GM19467 (cell line): ENCODE measurements at regions not wholly inside any gene's neighbourhood (a gene's known extent, or its start where the extent isn't known, plus 50 kb on each side); places are given as distances from the start of the nearest gene placed in this dataset.

Experiments used
- ATAC-seq: cut with Tn5 transposase; IDR thresholded peaks from one replicate; pipeline ENCODE4 v1.9.1; 2021; ENCODE audit warnings: mild to moderate bottlenecking, moderate library complexity; ENCODE audit not compliant: unreplicated experiment

DNA sequence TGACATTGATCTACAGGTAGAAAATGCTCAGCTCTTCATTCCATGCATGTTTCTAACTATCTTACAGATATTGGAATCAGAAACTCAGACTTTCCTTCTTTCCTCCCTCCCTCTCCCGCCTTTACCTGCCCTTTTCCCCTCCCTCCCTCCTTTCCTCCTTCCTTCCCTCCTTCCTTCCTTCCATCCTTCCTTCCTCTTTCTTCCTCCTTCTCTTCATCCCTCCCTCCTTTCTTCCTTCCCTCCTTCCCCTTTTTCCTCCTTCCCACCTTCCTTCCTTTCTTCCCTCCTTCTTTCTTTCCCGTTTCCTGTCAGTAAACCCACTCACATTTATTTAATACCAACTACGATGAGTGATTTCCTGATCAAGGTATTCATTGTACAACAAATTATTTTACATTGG, 113.4 kb upstream of the IRS2 start:
- ATAC-seq, result no peak

DNA sequence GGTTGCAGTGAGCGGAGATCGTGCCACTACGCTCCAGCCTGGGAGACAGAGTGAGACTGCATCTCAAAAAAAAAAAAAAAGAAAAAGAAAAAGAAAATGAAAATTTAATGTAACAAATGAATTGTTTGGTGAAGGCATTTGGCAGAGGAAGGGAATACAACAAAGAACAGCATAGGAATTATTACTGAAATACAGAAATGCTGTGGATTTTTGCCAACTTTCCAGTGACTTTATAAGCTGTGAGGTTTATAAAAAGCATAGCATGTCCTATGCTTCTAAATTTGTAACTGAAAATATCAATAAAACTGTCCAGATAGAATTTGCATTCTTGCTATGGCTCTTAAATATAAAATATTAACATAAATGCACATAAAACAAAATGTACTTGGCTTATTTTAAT, 112.9 kb upstream of the IRS2 start:
- no peak for ATAC-seq

DNA sequence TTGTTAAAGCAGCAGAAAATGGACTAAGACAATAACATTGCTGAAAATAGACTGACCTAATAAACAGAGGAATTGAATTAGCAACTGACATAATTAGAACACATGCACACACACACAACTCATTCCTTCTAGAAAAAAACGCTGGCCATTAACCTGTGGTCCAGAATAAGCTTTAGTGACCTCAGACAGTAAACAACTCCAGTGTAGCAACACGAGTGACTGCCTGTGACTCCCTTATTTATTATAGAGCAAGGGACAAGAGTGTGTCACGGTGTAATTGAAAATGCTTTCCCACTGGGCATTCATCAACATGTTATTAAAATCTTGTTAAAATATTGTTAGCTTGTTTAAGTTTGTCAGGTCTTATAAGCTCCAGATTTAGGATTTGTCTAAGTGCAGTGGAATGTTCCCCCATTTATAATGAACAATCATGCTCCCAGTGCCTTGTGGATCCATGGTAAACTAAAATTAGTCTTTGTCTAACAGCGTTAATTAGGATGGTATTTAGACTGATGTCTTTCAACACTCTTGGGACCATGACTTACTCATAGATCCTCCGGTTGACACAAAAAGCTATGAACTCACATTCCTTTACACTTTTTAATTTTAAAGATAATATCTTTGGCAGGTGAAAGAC, 111.7 kb upstream of the IRS2 start:
- no peak for ATAC-seq

DNA sequence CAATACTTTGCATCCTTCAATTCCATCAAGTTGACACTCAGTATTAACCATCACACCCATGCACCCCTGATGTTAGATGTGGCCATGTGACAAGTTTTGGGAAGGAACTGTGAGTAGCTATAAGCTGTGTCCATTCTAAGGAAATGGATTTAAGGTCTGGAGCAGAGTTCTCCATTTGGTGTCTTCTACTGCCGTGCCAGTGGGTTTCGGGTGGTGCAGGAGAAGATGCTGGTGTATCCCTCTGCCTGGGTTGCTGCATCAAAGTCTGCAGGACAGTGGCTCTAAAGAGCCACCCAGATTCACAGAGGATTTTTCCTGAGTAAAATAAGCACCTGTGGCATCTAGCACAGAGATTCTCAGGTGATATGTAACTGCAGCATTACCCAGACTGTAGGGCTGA, 105.7 kb upstream of the IRS2 start:
- ATAC-seq, result no peak

DNA sequence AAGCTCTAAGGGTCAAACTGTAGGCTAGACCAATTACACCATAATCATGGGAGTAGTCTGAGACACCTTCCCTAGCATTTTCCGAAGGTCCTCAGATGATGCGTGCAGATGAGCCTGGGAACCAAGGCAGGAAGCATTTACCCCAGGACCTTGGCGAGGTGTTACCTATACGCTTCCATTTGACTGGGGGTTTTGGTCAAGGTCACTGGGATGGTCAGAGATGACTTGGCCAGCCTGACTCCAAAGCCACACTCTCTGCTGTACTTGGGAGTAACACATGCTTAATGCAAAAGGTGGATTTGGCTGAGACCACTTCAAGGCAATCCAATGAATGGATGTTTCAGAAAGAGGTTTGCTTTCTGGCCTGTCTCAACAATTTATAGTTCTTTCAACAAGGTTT, 98.9 kb upstream of the IRS2 start:
- ATAC-seq, result no peak

DNA sequence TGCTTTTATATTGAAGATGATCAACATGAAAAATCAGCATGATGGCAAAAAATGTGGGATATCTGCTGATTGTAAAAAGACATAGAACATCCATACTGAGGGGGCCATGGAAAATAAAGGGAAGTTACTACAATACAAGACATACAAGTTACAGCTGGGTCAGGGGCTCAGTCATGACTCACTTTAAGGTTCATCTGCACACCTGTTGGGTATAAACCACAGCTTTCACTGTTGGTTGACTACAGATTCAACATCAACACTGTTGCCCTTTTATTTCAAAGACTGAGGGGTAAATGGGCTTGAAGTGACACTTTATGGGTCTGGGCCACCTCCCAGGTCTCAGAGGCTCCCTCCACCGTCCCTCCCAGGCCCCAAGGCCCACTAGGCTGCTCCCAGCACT, 98.1 kb upstream of the IRS2 start:
- ATAC-seq, result no peak

DNA sequence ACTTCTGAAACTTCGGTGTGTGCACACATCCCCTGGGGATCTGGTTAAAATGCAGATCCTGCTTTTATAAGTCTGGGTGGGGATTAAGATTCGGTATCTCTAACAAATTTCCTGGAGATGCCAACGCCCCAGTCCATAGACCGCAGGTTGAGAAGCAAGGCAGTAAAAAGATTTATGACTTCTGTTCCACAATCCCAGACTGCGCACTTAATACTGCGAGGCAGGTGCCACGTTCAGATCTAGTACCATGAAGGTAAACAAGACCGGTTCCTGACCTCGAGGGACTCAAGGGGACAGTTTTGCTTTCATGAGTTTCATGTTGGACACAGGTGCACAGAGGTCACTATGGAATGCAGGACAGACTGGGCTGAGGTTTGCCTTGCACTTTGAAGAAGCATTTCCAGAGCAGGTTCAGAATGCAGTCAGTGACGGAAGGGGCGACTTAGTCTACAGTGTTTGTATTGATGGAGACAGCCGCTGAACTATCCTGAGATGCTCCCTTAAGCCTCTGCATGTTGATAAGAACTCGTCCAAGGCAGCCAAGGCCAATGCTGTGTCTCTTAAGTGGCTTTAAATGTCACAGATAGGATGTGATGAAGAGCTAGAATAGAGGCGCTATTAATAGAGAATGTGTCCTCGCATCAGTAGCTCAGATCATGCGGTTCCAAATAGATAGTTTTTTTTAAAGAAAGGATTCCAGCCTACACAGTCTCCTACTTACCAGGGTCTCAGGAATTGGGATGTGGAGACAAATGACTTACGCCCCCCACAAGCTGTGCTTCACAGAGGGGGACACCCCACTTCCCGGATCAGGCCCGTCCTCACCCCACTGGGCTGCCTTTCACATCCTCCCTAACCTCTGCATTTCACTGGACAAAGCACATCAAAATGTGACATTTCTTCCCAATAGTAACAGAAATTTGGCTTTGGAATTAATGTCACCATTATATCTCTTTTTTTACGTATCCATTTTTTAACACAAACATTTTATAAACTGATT, 97.1 kb upstream of the IRS2 start:
- no peak for ATAC-seq

DNA sequence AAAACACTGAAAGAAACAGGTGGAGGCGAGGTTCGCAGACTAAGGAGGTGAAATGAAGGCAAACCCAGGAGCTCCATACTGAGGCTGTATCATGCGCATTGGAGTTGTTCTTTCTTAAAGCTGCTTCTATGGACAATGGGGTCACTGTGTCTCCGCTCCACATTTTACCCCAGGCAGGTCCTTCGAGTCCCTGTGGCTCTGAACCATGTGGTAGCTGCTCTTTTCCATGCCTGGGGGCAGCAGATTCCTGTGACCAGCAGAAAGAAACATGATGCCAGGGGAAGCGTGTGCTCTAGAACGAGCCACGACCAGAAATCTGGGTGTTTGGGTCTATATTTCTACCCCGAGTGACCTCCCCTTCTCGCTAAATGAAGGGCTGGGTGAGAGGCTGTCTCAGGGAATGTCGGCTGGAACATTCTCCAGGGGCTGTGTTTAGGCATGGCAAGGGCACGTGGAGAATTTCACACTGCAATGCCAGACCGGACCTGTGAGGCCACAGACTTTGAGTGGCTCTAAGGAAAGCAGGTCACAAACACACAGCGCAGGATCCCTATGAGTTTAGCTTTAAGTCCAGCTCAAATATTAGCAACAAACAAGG, 95.7 kb upstream of the IRS2 start:
- no peak for ATAC-seq

DNA sequence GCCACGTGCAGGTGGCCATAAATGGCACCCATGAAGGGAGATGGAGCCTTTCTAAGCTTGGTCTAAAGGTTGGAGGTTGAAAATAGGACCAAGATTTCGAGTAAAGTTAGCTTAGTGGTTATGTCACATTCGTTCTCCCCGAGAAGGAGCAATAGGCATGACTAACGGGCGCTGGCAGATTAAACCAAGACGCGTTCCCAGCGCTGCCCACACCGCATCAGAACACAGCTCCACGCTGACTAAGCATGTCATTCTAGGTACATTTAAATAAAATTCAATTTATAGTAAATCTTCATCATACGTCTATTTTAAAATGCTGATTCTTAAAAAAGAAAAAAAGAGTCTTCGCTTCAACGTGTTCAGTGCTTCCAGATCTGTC, 95.0 kb upstream of the IRS2 start:
- ATAC-seq, result no peak

DNA sequence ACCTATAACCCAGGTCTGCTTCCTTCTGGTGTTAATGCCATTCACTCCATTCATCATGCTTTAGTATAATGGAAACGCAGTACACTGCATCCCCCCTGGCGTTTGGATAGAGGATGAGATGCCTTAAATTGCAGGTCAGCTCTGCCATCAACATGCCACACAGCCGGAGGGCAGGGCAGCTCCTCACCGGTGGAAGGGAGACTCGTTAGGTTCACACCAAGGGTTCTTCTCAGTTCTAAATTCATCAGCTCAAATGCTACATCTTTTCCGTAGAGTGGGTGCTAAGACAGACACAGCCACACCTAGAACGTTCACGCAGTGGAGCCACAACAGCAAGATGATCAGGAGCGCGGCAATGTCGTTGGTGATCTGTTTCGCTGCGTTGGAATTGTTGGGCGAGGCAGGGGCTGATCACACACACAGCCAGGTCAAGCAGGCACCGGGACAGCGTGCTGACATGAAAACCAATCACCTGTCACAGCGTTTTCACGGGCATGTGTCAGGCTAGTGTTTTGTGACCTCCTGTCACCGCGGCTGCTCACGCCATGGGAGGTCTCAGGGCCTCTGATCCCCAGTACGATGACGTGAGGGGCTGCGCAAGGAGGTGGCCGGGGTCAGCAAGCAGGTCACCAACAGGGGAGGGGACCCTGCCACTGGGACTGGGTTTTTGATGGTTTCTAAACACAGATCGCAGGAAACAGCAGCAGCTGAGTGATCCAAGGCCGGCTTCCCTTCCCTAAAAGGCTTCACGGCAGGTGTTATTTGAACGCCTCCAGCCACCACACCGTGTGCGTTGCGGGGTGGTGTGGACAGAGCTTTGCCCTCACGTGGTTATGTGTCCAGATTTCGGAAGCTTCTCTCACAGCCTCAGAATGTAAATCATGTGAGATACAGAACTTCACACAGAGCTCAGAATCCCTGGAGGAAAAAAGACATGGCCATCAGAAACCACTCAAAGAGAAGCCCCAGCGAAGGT, 94.3 kb upstream of the IRS2 start:
- no peak for ATAC-seq

DNA sequence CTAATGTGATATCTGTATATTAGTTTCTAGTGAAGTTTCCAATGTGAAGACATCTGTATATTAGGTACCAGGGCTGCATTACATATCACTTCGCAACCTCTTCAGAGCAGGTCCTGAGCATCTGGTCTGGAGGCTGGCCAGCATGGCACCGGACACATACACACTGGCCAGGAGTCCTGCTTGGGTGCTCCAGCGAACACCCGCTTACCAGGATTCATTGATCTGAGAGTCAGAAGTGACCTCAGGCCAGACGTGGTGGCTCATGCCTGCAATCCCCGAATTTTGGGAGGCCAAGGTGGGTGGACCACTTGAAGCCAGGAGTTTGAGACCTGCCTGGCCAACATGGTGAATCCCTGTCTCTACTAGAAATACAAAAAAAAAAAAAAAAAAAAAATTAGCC, 93.0 kb upstream of the IRS2 start:
- ATAC-seq, result no peak

DNA sequence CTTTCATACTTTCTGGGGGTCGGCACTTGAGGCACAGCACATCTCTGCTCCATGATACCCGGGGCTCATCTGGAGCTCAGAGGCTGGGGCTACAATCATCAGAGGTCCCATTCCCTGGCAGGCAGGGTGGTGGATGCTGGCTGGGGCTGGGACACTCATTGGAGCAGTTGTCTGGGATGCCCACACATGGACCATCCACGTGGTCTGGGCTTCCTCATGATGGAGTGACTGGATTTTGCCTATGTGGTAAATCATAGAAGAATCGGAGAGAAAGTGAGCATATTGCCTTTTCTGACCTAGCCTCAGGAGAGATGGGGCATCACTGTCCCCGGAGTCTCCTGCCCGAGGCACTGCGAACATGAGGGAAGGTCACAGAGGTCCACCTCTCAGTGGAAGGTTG, 91.4 kb upstream of the IRS2 start:
- no peak for ATAC-seq

DNA sequence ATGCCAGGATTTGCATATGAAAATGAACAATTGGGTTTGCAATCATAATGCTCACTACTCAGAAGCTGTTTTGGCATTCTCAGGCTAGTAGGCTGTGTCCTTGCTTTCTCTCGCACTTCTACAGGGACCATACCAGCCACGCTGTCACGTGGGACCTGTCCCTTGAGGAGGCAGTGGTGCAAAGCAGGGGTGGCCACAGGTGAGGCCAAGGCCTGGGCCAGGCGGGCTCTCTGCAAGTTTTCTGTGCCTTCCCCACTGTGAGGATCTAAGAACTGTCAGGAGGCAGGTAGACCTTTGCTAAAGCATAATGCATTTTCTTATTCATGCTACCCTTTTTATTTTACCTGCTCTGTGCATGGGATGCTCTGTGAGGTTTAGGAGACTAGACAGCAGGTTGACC, 89.4 kb upstream of the IRS2 start:
- no peak for ATAC-seq

DNA sequence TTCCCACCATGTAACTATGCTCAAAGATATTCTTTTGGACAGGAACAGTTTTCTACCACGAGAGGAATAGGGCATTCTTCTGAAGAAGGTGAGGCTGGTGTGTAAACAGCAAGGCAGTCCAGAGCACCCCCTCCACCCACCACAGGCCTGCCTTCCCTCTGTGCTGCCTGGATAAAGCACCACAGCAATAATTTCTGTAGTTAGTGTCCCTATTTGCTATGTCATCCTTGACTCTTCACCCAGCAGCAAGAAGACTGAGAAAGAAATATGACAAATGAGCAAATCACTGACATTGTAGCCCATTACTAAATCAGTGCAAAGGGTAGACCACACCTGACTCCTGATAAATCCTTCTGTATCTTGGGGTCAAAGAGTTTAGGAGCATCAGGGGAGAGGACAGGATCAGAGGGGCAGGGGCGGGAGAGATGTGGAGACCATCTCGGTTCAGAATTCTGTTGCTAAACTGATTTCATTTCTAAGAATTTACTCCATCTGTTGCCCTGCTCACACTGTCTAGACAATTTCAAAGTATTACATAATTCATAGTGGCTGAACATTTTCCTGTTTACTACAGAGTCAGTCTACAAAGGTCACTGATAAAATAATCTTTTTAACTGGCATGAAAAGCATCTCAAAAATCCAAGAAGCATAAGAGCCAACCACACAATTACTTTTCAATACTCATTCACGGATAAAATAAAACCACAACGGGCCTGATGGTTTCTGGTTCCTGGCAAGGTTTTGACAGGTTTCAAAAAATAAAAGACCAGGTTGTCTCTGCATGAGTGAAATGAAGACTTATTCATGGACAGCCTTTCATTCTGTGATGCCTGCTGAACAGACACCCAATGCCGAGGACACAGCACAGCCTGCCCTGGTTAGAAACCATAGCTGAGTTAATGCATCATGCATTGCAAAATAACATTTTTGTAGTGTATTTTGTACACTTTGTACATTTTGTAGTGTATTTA, 88.4 kb upstream of the IRS2 start:
- no peak for ATAC-seq

DNA sequence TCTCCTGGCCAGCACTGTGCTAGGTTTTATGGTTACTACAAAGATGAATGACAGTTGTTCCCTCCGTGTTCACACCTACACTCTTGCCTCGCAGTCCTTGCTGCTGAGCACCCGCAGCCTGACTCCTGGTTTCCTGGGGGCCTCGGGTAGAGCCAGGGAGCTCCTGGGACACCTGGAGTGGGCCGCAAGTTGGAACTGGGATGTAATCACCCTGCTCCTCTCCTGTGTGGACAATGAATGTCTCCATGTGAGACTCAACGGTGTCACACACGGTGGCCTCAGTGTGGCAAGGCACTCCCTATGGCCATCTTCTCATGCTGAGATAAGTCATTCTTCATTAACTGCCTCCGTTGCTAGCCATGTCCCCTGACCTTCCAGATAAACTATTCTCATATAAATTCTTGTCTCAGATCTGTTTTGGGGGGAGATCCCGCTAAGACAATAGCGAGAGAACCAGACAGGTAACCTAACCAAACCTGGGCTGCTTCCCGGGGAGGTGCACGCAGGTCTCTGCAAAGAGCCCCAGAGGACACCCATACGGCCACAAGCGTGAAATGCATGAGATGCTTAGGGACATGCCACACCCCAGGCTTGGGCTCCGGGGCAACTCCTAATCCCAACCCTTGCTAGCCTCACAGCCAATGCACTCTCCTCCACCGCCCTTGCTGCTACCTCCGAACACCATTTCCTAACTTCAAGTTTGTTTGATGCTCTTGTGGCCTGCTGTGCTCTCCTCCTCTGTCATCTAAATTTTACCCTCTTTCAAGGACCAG, 87.2 kb upstream of the IRS2 start:
- no peak for ATAC-seq

DNA sequence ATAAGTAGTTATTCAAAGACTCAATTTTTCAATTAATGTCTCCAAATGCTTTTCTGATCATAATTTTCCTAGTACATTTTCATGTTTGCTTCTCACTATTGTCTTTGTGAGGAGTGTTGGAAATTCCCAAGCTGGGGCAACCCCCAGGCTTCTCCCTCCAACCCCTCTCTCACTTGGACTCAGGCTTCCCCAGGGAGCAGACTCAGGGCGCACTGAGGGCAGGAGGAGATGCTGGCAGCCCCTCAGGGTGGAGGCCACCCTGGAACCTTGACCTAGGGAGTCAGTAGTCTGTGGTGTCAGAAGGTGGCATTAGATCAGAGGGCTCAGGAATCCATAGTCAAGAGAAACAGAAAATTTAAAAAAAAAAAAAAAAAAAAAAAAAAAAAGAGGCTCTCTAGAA, 86.5 kb upstream of the IRS2 start:
- no peak for ATAC-seq

DNA sequence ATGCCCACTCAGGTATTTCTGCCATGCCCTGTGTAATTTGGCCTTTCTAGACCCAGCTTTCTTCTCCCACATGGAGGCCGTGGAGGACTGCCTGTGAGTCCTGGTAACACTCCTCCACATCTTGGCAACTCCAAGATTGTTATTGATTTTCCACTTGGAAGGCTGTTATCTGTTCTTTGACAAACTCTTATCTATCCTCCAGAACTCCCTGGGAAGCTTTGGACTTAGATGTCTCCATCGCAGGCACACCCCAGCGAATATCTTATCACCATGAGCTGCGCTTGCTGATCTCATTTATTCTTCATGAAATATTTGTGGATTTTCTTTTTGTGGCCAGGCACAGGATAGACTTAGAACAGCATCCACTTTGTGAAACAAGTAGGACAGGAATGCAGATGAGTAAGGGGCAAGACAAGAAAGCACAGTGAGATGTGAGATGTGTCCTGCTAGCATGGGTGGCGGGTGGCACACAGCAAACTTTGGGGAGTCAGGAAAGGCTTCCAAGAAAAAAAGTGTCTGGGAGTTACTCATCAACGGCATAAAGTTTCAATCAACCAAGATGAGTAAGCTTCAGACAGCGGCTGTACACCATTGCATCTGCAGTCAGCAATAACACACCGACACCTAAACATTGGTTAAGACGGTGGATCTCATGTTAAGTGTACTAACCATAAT, 84.5 kb upstream of the IRS2 start:
- no peak for ATAC-seq

DNA sequence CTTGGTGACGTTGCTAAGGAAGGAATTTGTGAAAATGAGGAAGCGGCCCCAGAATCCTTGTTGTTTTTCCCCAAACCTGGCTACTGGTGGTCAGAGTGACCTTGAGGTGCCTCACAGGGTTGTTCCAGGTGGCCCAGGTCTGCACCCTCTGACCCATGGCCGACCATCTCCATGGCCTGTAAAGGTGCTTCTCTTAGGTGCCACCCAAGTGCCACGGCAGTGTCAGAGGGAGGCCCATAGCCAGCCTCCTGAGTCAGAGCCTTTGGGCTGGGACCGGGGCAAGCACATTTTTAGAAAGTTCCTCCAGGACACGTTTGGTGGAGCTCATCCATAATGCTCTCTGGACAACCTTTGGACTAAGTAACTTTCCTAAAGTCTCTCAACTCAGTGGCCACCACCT, 83.9 kb upstream of the IRS2 start:
- ATAC-seq, result no peak
